ENCODE measurements at regions not wholly inside any gene's neighbourhood (a gene's known extent, or its start where the extent isn't known, plus 50 kb on each side); places are given as distances from the start of the nearest gene placed in this dataset.
A peak's percentile ranks its signal among the peaks of the same experiment; 100 is the strongest.

- Mint-ChIP-seq H3K36me3 (ENCODE audit: insufficient read depth, unreplicated experiment) (no peaks in the 10 kb centered on the region), H3K9me3 (ENCODE audit: unreplicated experiment) (peaks cover 10% of the 10 kb centered on the region), H3K27ac (ENCODE audit: low read depth, unreplicated experiment) (no peak overlapping the region), H3K4me3 (ENCODE audit: unreplicated experiment) (no peak overlapping the region), H3K4me1 (ENCODE audit: insufficient read depth, unreplicated experiment) (no peaks in the 10 kb centered on the region), H3K27me3 (ENCODE audit: insufficient read depth, unreplicated experiment) (no peaks in the 10 kb centered on the region)
- intact Hi-C loops (cut with micrococcal nuclease), result no loop called here
- ChIA-PET POLR2A (no interaction called here), CTCF (no interaction called here)
- no peak for DNase-seq (ENCODE audit: unreplicated experiment)
- no TSS peak for BruUV-seq (replicated peaks)
- no peak for TF ChIP-seq CTCF (IDR thresholded peaks at IDR 0.05; ENCODE audit: unreplicated experiment)
These were observed 328.2 kb upstream of the COL3A1 start for GRCh38 chr2:188645986-188646385.

DNA sequence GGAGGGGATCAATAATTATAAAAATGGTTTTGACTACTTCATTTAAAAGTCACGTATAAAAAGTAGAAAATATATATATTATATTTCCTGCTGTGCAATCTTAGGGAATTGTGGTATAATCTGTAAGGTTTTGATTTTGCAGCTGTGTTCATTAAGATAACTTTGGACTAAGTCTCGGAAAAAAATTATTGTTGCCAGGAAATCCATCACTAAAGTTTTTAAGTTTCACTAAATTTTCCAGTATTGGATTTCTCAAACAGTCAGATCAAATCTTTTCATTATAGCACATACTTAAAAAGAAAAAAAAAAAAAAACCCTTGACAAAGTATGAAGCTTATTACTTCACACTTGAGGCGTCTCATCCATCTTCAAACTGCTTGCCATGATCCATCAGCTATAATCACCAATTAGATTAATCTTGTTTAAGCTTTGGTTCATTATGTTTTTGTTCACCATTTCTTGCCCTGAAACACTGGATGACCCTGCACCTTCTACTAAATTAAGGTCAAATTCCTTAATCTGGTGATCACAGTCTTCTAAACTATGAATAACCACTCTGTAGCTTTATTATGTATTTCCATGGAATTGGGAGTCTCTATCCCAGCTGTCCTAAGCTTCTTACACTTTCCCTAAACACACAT is 326.6 kb upstream of the COL3A1 start:
- no peaks in the 10 kb centered on the region for H3K27me3 Mint-ChIP-seq (ENCODE audit: insufficient read depth, unreplicated experiment)
- ChIA-PET CTCF (no interaction called here), POLR2A (interaction anchor here (0.6 kb wide), 1 partner anchor 108 kb away, joined by 4 read pairs; no protein-coding TSS in a partner anchor)
- H3K9me3 Mint-ChIP-seq (ENCODE audit: unreplicated experiment), result peaks cover 10% of the 10 kb centered on the region
- no peak overlapping the region for H3K4me3 Mint-ChIP-seq (ENCODE audit: unreplicated experiment)
- TF ChIP-seq CTCF (IDR thresholded peaks at IDR 0.05; ENCODE audit: unreplicated experiment), result no peak
- H3K27ac Mint-ChIP-seq (ENCODE audit: low read depth, unreplicated experiment), result no peak overlapping the region
- no peaks in the 10 kb centered on the region for H3K4me1 Mint-ChIP-seq (ENCODE audit: insufficient read depth, unreplicated experiment)
- DNase-seq (ENCODE audit: unreplicated experiment), result no peak
- intact Hi-C loops (cut with micrococcal nuclease), result no loop called here
- no peaks in the 10 kb centered on the region for H3K36me3 Mint-ChIP-seq (ENCODE audit: insufficient read depth, unreplicated experiment)
- BruUV-seq (replicated peaks), result no TSS peak

DNA sequence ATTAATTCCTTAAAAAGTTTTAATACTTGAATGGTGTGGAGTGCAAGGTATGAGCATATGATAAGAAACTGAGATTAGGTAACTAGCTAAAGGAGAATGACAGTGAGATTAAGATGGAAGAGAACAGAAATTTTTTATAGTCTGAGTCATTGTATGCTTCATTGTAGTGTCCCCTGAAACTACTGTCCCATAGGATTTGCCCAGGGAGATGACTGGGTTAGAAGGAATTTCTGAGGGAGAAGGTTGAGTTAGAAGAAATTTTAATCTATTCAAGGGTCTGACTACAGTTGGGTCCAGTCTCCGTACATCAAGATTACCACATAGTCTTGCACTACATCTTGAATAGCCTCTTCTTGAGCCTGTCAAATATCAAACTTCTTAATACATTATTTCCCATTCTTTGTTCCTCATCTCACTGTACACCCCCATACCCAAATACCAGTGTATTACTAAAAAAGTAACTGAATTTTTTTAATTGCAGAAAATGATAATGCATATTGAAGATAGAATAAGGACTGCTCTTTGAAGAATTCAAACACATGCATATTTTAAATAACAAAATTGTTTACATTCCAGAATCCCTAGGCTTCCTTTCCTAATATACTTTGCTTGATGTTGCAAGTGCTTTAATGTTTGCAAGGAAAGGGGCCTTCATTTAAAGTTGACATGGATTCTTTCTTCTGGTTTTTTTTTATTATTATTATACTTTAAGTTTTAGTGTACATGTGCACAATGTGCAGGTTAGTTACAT is 314.3 kb upstream of the COL3A1 start:
- peak; percentile 40 for DNase-seq (ENCODE audit: unreplicated experiment)
- no TSS peak for BruUV-seq (replicated peaks)
- no peak overlapping the region for H3K27ac Mint-ChIP-seq (ENCODE audit: low read depth, unreplicated experiment)
- POLR2A ChIA-PET, result no interaction called here
- H3K36me3 Mint-ChIP-seq (ENCODE audit: insufficient read depth, unreplicated experiment), result no peaks in the 10 kb centered on the region
- intact Hi-C loops (cut with micrococcal nuclease), result no loop called here
- H3K4me3 Mint-ChIP-seq (ENCODE audit: unreplicated experiment), result no peak overlapping the region
- H3K4me1 Mint-ChIP-seq (ENCODE audit: insufficient read depth, unreplicated experiment), result peaks cover 5% of the 10 kb centered on the region
- TF ChIP-seq CTCF (IDR thresholded peaks at IDR 0.05; ENCODE audit: unreplicated experiment), result no peak
- no peaks in the 10 kb centered on the region for H3K27me3 Mint-ChIP-seq (ENCODE audit: insufficient read depth, unreplicated experiment)
- CTCF ChIA-PET, result no interaction called here
- H3K9me3 Mint-ChIP-seq (ENCODE audit: unreplicated experiment), result no peaks in the 10 kb centered on the region

DNA sequence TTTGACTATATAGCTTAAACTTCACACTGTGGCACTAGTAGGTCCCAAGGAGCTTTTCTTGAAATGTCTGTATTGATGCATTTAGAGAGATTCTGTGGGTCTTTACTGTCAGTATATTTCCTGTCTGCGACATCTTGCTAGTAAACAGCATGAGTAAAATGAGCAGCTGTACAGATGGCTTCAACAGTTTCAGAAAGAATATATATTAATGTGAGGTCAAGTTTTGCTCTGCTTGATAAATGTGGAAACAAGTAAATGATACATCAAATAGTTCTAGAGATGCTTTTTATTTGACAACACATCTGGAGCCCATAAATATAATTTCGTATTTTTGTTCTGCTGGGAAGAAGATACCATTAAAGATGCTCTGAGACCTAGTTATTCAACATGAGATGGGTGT is 310.9 kb upstream of the COL3A1 start:
- no peaks in the 10 kb centered on the region for H3K27me3 Mint-ChIP-seq (ENCODE audit: insufficient read depth, unreplicated experiment)
- no peak for DNase-seq (ENCODE audit: unreplicated experiment)
- H3K36me3 Mint-ChIP-seq (ENCODE audit: insufficient read depth, unreplicated experiment), result no peaks in the 10 kb centered on the region
- H3K9me3 Mint-ChIP-seq (ENCODE audit: unreplicated experiment), result no peaks in the 10 kb centered on the region
- ChIA-PET POLR2A (no interaction called here), CTCF (no interaction called here)
- TF ChIP-seq CTCF (IDR thresholded peaks at IDR 0.05; ENCODE audit: unreplicated experiment), result no peak
- intact Hi-C loops (cut with micrococcal nuclease), result no loop called here
- peaks cover 12% of the 10 kb centered on the region for H3K4me1 Mint-ChIP-seq (ENCODE audit: insufficient read depth, unreplicated experiment)
- no peak overlapping the region for H3K27ac Mint-ChIP-seq (ENCODE audit: low read depth, unreplicated experiment)
- BruUV-seq (replicated peaks), result no TSS peak
- no peak overlapping the region for H3K4me3 Mint-ChIP-seq (ENCODE audit: unreplicated experiment)
